HFF-Myc (cell line): ENCODE measurements at regions not wholly inside any gene's neighbourhood (a gene's known extent, or its start where the extent isn't known, plus 50 kb on each side); places are given as distances from the start of the nearest gene placed in this dataset.

Experiments used
- DNase-seq: peaks from one replicate; pipeline ENCODE4 v3.0.0-alpha.2; 2011; ENCODE audit warnings: low read depth; ENCODE audit errors: extremely low read depth
- H3K4me3 ChIP-seq: replicated peaks from 2 replicates; pipeline ENCODE4 v1.5.1; 2011; ENCODE audit warnings: low read depth, mild to moderate bottlenecking, control low read depth, low read length
- TF ChIP-seq, protein P1 (sequence below): IDR thresholded peaks from 2 replicates; pipeline ENCODE4 v1.5.1; 2012; ENCODE audit warnings: mild to moderate bottlenecking, low read depth, low read length, control low read depth; ENCODE audit errors: missing control alignments

DNA sequence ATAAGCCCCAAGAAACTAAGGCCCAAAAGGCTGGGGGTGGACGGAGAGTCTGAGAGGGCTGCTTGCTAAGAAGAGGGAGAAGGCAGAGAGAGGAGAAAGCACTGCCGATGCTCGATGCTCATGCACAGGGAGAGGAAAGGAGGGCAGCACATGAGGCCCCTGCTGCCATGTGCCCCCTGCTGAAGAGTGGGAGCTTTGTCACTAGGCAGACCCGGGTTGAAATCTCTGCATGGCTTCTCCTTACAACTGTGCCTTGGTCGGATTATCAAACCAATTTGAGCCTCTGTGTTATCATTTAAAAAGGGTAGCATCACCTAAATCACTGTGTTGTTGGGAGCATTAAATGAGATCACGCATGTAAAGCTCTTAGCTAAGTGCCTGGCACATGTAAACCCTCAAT is 330.5 kb downstream of the NXPE2 start:
- TF ChIP-seq, protein P1, sequence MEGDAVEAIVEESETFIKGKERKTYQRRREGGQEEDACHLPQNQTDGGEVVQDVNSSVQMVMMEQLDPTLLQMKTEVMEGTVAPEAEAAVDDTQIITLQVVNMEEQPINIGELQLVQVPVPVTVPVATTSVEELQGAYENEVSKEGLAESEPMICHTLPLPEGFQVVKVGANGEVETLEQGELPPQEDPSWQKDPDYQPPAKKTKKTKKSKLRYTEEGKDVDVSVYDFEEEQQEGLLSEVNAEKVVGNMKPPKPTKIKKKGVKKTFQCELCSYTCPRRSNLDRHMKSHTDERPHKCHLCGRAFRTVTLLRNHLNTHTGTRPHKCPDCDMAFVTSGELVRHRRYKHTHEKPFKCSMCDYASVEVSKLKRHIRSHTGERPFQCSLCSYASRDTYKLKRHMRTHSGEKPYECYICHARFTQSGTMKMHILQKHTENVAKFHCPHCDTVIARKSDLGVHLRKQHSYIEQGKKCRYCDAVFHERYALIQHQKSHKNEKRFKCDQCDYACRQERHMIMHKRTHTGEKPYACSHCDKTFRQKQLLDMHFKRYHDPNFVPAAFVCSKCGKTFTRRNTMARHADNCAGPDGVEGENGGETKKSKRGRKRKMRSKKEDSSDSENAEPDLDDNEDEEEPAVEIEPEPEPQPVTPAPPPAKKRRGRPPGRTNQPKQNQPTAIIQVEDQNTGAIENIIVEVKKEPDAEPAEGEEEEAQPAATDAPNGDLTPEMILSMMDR, result no peak
- DNase-seq, result no peak
- H3K4me3 ChIP-seq, result no peak overlapping the region

DNA sequence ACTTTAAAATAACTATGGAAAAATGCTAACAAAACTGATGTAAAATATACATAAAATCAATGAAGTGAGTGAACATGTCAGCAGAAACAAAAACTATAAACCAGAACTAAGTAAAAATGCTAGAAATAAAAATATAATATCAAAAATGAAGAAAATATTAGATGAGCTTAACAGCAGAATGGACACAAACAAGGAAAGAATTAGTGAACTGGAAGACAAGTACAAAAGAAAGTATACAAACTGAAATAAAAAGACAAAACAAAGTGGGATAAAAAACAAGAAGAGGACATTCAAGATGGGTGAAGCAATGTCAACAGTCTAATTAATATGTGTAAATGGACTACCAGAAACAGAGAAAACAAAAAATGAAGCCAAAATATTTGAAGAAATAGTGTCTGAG is 339.2 kb downstream of the NXPE2 start:
- H3K4me3 ChIP-seq, result no peak overlapping the region
- no peak for DNase-seq
- TF ChIP-seq, protein P1, result no peak

DNA sequence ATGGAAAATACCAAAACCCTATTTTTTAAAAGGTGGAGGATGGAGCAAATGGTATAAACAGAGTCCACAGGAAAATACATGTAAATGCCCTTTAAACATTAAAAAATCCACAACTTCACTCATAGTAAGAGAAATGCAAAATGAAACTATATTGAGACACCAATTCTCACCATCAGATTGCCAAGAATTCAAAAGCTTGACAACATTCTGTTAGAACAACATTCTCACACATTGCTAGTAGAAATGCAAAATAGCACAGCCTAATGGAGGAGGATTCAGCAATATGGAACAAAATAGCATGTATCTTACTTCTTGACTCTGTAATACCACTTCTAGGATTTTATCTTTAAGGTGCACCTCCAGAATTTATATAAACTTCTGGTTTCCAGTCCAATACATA is 351.8 kb downstream of the NXPE2 start:
- no peak overlapping the region for H3K4me3 ChIP-seq
- DNase-seq, result no peak
- TF ChIP-seq, protein P1, result no peak

DNA sequence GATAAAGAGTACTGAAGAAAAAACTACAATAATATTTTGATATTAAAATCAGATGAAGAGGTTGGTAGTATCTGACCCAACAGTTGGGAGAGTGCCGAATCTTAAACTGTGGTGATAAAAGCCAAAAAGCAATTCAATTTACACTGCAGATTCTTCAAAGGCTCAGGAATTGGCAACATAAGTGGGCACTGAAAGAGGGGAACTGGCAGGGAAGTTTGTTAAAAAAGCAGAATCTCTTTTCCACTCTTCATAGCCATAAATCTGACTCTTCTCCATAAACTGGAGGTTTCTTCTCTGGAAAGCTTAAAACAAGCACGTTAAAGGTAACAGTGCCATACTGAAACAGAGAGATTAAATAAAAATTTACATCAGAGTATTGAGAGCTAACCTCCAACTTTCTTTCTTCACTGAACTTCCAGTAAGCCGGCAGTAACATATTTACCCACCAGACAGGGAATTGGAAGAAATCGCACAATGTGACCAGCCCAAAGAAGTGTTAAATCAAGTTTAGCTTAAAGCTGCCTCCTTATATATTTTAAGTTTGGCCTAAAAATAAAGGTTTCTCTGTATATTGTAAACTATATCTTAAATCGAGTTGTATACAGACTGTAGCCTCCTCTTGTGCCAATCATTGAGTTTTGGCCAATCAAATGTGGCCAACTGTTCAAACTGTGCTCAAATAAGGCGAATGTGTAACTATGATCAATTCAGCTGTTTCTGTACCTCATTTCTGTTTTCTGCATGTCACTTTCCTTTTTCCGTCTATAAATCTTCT is 358.3 kb downstream of the NXPE2 start:
- no peak overlapping the region for H3K4me3 ChIP-seq
- TF ChIP-seq, protein P1, result no peak
- no peak for DNase-seq

DNA sequence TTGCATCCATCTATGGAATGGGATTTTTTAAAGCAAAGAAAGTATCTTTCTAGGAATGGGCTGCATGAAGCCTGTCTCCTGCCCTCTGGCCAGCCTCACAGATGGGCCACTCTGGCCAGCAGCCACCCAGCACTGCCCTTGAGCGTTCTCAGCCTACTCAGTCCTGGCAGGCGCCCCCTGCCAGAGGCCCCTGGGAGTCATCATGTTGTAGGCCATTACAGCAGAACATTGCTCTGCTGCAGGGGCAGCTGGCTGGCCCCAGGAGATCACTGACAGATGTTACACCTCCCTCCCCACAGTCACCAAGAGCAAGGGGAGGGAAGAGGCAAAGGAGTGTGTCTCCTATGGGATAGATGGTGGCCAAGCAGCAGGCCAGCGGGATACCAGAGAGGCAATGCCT is 363.7 kb downstream of the NXPE2 start:
- TF ChIP-seq, protein P1, result no peak
- no peak for DNase-seq
- no peak overlapping the region for H3K4me3 ChIP-seq

DNA sequence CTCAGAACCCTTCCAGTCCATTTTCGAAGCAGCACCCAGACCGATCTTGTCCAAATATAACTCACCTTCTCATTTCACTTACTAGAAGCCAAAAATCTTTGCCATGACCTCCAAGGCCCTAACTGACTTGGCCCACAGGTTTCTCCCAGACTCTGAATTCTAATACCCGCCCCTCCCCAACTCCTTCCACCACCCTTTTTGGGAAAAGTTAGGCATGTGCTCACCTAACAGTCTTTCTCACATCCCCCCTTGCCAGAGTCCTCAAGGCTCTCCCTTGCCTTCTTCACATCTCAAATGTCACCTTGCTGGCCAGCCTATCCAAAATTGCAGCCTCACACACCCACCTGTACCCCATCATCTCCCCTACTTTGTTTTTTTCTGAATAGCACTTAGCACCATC is 369.3 kb downstream of the NXPE2 start:
- TF ChIP-seq, protein P1, result no peak
- no peak for DNase-seq
- H3K4me3 ChIP-seq, result no peak overlapping the region

DNA sequence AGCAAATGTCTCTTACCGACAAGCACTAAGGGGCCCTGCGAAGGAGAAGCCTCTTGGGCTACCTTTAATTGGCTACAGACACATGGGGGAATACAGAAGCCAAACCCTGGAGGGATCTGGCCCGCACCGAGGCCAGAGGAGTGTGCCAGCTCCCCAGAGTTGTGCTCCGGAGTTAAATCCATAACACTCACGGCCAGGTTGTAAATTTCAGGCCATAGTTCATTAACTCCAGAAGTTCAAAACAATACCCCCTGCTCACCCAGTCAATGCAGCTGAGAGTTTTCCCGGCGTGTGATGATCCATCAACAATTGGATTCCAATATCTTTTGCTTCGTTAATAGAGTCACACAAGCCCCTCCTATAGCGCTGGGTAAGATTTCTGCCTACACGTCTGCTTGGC is 371.5 kb downstream of the NXPE2 start:
- no peak for DNase-seq
- no peak overlapping the region for H3K4me3 ChIP-seq
- TF ChIP-seq, protein P1, result no peak
